ENCODE measurements at regions not wholly inside any gene's neighbourhood (a gene's known extent, or its start where the extent isn't known, plus 50 kb on each side); places are given as distances from the start of the nearest gene placed in this dataset.

DNA sequence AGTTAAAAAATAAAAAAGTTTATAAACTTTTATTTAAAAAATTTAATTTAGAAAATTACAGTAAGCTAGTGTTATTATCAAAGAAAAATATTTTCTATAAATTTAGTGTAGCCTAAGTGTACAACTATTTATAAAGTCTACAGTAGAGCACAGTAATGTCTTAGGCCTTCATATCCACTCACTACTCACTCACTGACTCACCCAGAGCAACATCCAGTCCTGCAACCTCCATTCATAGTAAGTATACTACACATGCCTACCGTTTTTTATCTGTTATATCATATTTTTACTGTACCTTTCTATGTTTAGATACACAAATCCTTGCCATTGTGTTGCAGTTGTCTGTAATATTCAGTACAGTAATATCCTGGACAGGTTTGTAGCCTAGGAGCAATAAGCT is 129.0 kb upstream of the FAM47B start:
- TF ChIP-seq CTCF (conservative IDR thresholded peaks at IDR 0.05 in 1 of 2, IDR thresholded peaks at IDR 0.05 in 1 of 2; ENCODE audit: extremely low read depth in 1 of 2, insufficient read depth in 1 of 2, low read depth in 1 of 2, low read length in 2 of 2), result no peak
- TF ChIP-seq EZH2 (IDR thresholded peaks at IDR 0.05; ENCODE audit: borderline replicate concordance, low read length), result no peak

All from mammary epithelial cell (primary cell).